ENCODE measurements at regions not wholly inside any gene's neighbourhood (a gene's known extent, or its start where the extent isn't known, plus 50 kb on each side); places are given as distances from the start of the nearest gene placed in this dataset.

DNA sequence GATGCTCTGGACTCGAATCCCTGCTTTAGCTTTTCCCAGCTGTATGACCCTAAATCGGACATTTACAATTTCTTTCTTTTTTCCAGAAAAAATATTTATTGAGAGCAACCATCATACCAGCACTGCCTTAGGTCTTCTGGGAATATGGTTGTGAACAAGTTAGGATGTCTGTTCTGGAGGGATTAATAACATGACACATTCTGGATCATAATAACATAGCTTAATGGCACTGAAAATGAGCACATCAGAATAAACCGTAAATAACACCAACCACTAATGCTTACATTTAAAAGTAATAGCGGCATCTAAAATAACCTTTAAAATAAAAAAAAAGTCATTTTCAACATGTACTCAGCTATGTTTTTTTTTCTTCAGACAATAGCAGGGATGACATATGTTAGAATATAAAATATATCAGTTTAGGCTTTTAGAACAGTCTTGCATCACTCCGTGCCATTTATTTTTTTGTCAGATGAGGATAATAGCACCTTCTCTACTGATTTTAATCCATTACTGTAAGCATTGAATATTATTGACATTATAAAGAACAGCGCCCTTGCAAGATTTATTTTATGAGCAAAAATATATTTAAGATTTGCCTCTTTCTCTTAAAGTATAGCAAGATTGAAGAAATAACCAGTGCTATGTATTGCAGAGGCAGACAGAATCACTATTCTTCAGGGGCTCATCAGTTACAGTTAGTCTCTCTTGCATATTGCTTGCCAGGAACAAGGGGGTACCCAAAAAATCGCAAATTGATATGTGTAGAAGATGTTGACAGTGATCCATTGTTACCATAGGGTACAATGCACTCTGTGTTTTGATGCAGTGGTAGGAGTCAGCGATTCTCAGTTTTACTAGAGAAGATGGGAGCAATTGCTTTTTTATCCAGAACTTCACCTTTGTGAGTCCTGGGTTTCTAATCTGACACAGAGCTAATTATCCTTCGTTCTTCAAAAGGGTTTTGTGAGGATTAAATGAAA lies 168.4 kb upstream of the NR3C1 start:
- Histone ChIP-seq H3K27me3 (ENCODE audit: insufficient read depth, low read depth) (no peaks in the 10 kb centered on the region), H3K4me1 (replicated peaks; ENCODE audit: insufficient read depth) (no peaks in the 10 kb centered on the region), H3K9me2 (ENCODE audit: insufficient read depth) (no peaks in the 10 kb centered on the region; the same call in 1 of the 2 replicates), H3K79me2 (ENCODE audit: low read depth) (no peaks in the 10 kb centered on the region), H2AFZ (no peak overlapping the region), H3K9me3 (ENCODE audit: insufficient read depth, low read depth) (no peaks in the 10 kb centered on the region), H3K36me3 (ENCODE audit: low read depth) (no peaks in the 10 kb centered on the region), H3K4me3 (no peak overlapping the region), H3K4me2 (no peak overlapping the region), H3K27ac (no peak overlapping the region), H4K20me1 (ENCODE audit: insufficient read depth) (no peaks in the 10 kb centered on the region), H3F3A (ENCODE audit: insufficient read depth, low read depth) (no peaks in the 10 kb centered on the region)
- intact Hi-C loops (cut with micrococcal nuclease; ENCODE audit: unreplicated experiment): no loop called here
- BruUV-seq (replicated peaks): no TSS peak
- DNase-seq: no peak
- TF ChIP-seq, protein P1, sequence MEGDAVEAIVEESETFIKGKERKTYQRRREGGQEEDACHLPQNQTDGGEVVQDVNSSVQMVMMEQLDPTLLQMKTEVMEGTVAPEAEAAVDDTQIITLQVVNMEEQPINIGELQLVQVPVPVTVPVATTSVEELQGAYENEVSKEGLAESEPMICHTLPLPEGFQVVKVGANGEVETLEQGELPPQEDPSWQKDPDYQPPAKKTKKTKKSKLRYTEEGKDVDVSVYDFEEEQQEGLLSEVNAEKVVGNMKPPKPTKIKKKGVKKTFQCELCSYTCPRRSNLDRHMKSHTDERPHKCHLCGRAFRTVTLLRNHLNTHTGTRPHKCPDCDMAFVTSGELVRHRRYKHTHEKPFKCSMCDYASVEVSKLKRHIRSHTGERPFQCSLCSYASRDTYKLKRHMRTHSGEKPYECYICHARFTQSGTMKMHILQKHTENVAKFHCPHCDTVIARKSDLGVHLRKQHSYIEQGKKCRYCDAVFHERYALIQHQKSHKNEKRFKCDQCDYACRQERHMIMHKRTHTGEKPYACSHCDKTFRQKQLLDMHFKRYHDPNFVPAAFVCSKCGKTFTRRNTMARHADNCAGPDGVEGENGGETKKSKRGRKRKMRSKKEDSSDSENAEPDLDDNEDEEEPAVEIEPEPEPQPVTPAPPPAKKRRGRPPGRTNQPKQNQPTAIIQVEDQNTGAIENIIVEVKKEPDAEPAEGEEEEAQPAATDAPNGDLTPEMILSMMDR (conservative IDR thresholded peaks at IDR 0.05): no peak
- TF ChIP-seq EZH2 (IDR thresholded peaks at IDR 0.05; ENCODE audit: low read depth): no peak
- ChIA-PET CTCF (no interaction called here), POLR2A (ENCODE audit: unreplicated experiment) (no interaction called here)

- H3K79me2 ChIP-seq (ENCODE audit: low read depth): no peaks in the 10 kb centered on the region
- H3K9me2 ChIP-seq (ENCODE audit: insufficient read depth): no peaks in the 10 kb centered on the region; the same call in 1 of the 2 replicates
- no peaks in the 10 kb centered on the region for H3K36me3 ChIP-seq (ENCODE audit: low read depth)
- H3F3A ChIP-seq (ENCODE audit: insufficient read depth, low read depth): no peaks in the 10 kb centered on the region
- H3K9me3 ChIP-seq (ENCODE audit: insufficient read depth, low read depth): no peaks in the 10 kb centered on the region
- no peak overlapping the region for H3K4me2 ChIP-seq
- no peak for TF ChIP-seq EZH2 (IDR thresholded peaks at IDR 0.05; ENCODE audit: low read depth)
- TF ChIP-seq, protein P1 (conservative IDR thresholded peaks at IDR 0.05): no peak
- no TSS peak for BruUV-seq (replicated peaks)
- no peaks in the 10 kb centered on the region for H3K4me1 ChIP-seq (replicated peaks; ENCODE audit: insufficient read depth)
- no peaks in the 10 kb centered on the region for H4K20me1 ChIP-seq (ENCODE audit: insufficient read depth)
- CTCF ChIA-PET: no interaction called here
- no peaks in the 10 kb centered on the region for H3K27me3 ChIP-seq (ENCODE audit: insufficient read depth, low read depth)
- H3K27ac ChIP-seq: no peak overlapping the region
- POLR2A ChIA-PET (ENCODE audit: unreplicated experiment): no interaction called here
- no peak overlapping the region for H2AFZ ChIP-seq
- intact Hi-C loops (cut with micrococcal nuclease; ENCODE audit: unreplicated experiment): no loop called here
- DNase-seq: no peak
- H3K4me3 ChIP-seq: no peak overlapping the region
Observed at GRCh38 chr5:143570989-143571388, 167.5 kb upstream of the NR3C1 start.

- Histone ChIP-seq H3K9me2 (ENCODE audit: insufficient read depth) (no peaks in the 10 kb centered on the region; the same call in 1 of the 2 replicates), H4K20me1 (ENCODE audit: insufficient read depth) (no peaks in the 10 kb centered on the region), H3K27me3 (ENCODE audit: insufficient read depth, low read depth) (no peaks in the 10 kb centered on the region), H3K4me2 (no peak overlapping the region), H3K4me1 (replicated peaks; ENCODE audit: insufficient read depth) (no peaks in the 10 kb centered on the region), H3K27ac (no peak overlapping the region), H3K36me3 (ENCODE audit: low read depth) (no peaks in the 10 kb centered on the region), H3K9me3 (ENCODE audit: insufficient read depth, low read depth) (no peaks in the 10 kb centered on the region), H3K79me2 (ENCODE audit: low read depth) (no peaks in the 10 kb centered on the region), H3F3A (ENCODE audit: insufficient read depth, low read depth) (no peaks in the 10 kb centered on the region), H2AFZ (no peak overlapping the region), H3K4me3 (no peak overlapping the region)
- DNase-seq: no peak
- intact Hi-C loops (cut with micrococcal nuclease; ENCODE audit: unreplicated experiment): no loop called here
- ChIA-PET CTCF (no interaction called here), POLR2A (ENCODE audit: unreplicated experiment) (no interaction called here)
- BruUV-seq (replicated peaks): no TSS peak
- no peak for TF ChIP-seq EZH2 (IDR thresholded peaks at IDR 0.05; ENCODE audit: low read depth)
- TF ChIP-seq, protein P1 (conservative IDR thresholded peaks at IDR 0.05): no peak
Observed at GRCh38 chr5:143569722-143570567, 166.5 kb upstream of the NR3C1 start.

All from PC-9 (cell line).